ENCODE measurements at regions not wholly inside any gene's neighbourhood (a gene's known extent, or its start where the extent isn't known, plus 50 kb on each side); places are given as distances from the start of the nearest gene placed in this dataset.

- no peak for DNase-seq (ENCODE audit: low read depth)
- H3K4me3 ChIP-seq (ENCODE audit: low read depth, low read length) = no peak overlapping the region
Observed at GRCh38 chr1:209383422-209383821, 200.1 kb upstream of the CAMK1G start.

GRCh38 chr1:209383907-209384709 lies 199.4 kb upstream of the CAMK1G start:
- no peak overlapping the region for H3K4me3 ChIP-seq (ENCODE audit: low read depth, low read length)
- no peak for TF ChIP-seq CTCF (IDR thresholded peaks at IDR 0.05; ENCODE audit: low read depth, low read length, missing control alignments)
- DNase-seq (ENCODE audit: low read depth) = no peak

More at GRCh38 chr1:209383422-209383821, 200.1 kb upstream of the CAMK1G start:
- no peak for TF ChIP-seq CTCF (IDR thresholded peaks at IDR 0.05; ENCODE audit: low read depth, low read length, missing control alignments)

GRCh38 chr1:209384710-209385550 lies 198.6 kb upstream of the CAMK1G start:
- no peak for TF ChIP-seq CTCF (IDR thresholded peaks at IDR 0.05; ENCODE audit: low read depth, low read length, missing control alignments)
- DNase-seq (ENCODE audit: low read depth) = no peak
- H3K4me3 ChIP-seq (ENCODE audit: low read depth, low read length) = no peak overlapping the region

GRCh38 chr1:209386156-209386555 lies 197.4 kb upstream of the CAMK1G start:
- no peak overlapping the region for H3K4me3 ChIP-seq (ENCODE audit: low read depth, low read length)
- TF ChIP-seq CTCF (IDR thresholded peaks at IDR 0.05; ENCODE audit: low read depth, low read length, missing control alignments) = no peak
- no peak for DNase-seq (ENCODE audit: low read depth)

- no peak for DNase-seq (ENCODE audit: low read depth)
- TF ChIP-seq CTCF (IDR thresholded peaks at IDR 0.05; ENCODE audit: low read depth, low read length, missing control alignments) = no peak
- no peak overlapping the region for H3K4me3 ChIP-seq (ENCODE audit: low read depth, low read length)
Observed at GRCh38 chr1:209387271-209387968, 196.1 kb upstream of the CAMK1G start.

GRCh38 chr1:209387969-209388329 lies 195.6 kb upstream of the CAMK1G start:
- no peak overlapping the region for H3K4me3 ChIP-seq (ENCODE audit: low read depth, low read length)
- no peak for DNase-seq (ENCODE audit: low read depth)
- no peak for TF ChIP-seq CTCF (IDR thresholded peaks at IDR 0.05; ENCODE audit: low read depth, low read length, missing control alignments)
